GM12872 (cell line): ENCODE measurements at regions not wholly inside any gene's neighbourhood (a gene's known extent, or its start where the extent isn't known, plus 50 kb on each side); places are given as distances from the start of the nearest gene placed in this dataset.

Experiments
- TF ChIP-seq, protein P1 (sequence below): IDR thresholded peaks from 3 replicates; pipeline ENCODE4 v1.5.1; 2011; ENCODE audit warnings: low read depth, mild to moderate bottlenecking, low read length, moderate library complexity; ENCODE audit not compliant: insufficient read depth

DNA sequence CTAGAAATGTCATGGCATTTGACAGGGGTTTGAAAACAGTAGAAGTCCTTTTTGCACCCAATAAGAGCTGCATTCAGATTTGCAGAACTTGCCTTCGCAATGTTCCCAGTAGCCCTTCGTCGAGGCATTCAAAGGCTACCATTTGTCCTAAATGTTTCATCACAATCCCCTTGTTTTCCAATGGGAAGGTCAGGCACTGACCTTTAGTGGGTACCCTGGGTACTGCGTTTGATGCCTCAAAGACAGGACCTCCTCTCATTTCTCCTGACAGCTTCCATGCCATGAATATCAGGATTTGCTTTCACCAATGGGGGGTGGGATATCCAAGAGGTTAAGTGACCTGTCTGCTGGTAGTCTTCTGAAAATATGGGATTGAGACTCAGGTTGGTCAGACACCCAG, 1063.1 kb downstream of the BCL11B start:
- TF ChIP-seq, protein P1, sequence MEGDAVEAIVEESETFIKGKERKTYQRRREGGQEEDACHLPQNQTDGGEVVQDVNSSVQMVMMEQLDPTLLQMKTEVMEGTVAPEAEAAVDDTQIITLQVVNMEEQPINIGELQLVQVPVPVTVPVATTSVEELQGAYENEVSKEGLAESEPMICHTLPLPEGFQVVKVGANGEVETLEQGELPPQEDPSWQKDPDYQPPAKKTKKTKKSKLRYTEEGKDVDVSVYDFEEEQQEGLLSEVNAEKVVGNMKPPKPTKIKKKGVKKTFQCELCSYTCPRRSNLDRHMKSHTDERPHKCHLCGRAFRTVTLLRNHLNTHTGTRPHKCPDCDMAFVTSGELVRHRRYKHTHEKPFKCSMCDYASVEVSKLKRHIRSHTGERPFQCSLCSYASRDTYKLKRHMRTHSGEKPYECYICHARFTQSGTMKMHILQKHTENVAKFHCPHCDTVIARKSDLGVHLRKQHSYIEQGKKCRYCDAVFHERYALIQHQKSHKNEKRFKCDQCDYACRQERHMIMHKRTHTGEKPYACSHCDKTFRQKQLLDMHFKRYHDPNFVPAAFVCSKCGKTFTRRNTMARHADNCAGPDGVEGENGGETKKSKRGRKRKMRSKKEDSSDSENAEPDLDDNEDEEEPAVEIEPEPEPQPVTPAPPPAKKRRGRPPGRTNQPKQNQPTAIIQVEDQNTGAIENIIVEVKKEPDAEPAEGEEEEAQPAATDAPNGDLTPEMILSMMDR, result no peak

- TF ChIP-seq, protein P1, result no peak
Observed at GRCh38 chr14:98210045-98210672, 1061.8 kb downstream of the BCL11B start.

DNA sequence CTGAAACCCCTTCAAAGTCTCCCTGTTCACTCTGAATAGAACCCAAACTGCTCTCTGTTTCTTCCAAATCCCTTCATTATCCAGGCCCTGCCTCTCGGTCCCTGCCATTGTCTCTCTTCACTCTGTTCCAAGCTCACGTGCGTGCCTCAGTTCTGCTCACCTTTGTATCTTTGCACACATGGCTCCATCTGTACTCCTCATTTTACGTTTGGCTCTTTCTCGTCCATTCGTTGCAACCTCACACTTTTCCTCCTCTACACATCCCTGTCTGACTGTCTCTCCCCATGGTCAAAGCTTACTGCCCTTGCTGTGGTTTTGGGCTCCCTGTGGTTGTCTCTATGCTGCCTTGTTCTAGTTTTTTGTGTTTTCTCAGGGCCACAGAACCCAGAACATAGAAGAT, 1054.5 kb downstream of the BCL11B start:
- TF ChIP-seq, protein P1, result no peak

GRCh38 chr14:98218218-98218617, 1053.8 kb downstream of the BCL11B start:
- TF ChIP-seq, protein P1, result no peak

DNA sequence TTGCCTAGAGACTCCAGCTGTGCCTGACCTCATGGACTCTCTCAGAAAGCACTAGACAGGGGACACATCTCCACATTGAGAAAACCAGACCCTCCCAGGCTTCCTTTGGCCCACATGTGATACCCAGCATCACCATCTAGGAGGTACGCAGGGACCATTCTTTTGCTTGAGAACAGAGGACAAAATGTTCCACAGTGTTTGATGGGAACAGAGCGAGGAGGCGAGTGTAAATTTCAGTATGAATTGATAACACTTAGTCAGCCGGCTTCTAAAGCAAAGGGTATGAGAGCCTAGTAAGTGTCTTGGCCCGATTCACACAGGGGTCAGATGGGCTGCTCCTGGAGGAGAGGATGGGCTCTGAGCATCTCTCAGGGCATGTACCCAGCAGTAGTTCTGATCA, 1052.4 kb downstream of the BCL11B start:
- TF ChIP-seq, protein P1, result no peak

DNA sequence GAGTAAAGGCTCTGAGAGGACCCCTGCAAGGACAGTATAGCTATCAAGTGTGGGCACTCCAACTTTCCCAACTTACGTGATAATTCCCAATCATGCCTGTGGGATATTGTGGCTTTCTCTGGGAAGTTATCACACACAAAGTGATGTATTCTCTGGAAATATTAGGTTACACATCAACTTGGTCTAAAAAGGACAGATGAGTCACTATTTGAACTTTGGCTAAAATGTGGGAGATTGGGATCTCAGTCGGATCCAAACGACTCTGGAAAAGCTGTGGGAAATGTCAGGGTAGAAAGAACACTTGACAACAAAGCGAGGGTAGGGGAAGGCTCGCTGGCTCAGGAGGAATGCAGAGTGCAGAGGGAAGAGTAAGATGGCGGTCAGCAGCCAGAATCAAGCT, 1048.9 kb downstream of the BCL11B start:
- TF ChIP-seq, protein P1, result no peak

DNA sequence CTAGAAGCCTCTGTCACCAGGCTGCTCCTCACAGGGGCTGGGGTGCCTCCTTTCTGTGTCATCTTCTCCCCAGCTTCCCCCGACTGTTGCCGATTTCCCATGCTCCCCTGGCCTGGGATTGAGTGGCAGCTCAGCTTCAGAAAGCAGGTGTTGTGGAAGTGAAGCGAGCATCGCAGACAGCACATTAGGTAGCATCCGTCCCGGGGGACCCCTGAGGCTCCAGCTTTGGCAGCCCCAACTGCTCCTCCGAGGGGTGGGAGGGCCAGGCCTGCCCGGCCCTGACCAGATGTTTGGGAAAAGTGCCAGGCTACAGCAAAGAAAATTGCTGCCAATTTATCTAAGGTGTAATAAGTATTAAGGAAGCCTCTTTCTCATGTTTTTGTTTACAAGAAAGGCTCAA, 1045.6 kb downstream of the BCL11B start:
- TF ChIP-seq, protein P1, result no peak
